Hematopoietic multipotent progenitor cell treated with erythropoietin and hydrocortisone succinate and interleukin-3 and kit ligand, for 8 days (in vitro differentiated cells): ENCODE measurements at regions not wholly inside any gene's neighbourhood (a gene's known extent, or its start where the extent isn't known, plus 50 kb on each side); places are given as distances from the start of the nearest gene placed in this dataset.

Source experiments
- DNase-seq: peaks from one replicate; pipeline ENCODE4 v3.0.0-alpha.2; 2015

- no peak for DNase-seq
Measured at GRCh38 chr20:40809361-40809760, 120.3 kb upstream of the MAFB start.

DNA sequence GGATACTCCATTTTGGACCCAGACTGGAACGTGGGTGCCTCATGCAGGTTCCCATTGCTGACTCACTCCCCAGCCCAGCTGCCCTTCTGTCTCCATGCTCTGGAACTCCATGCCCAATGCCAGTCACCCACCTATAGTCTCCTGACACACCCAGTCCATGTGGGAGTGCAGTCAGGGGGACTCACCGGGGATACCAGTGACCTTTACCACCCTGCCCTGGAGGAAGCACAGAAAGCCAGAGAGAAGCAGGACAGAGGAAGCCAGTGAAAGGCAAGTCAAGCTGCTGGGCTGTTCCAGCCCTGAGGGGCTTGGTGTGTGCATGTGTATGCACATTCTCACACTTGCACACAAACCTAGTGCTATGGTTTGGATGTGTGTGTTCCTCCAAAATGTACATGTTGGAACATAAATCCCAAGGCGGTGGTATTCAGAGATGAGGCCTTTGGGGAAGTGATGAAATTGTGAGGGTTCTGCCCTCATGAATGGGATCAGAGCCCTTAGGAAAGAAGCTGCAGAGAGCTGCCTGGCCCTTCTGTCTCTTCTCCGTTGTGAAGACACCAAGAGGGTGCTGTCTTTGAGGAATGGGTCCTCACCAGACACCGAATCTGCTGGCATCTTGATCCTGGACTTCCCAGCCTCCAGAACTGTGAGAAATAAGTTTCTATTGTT is 121.4 kb upstream of the MAFB start:
- DNase-seq: no peak

DNA sequence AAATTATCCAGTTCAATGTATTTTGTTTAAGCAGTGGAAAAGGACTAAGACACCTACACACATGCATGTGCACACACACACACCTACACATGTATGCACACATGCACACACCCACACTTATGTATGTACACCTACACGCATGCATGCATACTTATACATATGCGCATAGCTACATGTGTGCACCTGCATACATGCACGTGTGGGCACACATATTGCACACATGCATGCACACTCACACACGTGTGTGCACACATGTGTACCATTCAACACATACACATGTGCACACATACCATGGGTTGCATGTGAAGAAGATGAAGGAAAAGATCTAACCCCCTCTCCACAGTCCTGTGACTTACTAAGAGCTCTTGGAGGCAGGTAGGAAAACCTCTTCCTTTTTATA is 122.0 kb upstream of the MAFB start:
- DNase-seq: no peak

GRCh38 chr20:40811660-40812414 is 122.8 kb upstream of the MAFB start:
- DNase-seq: no peak

DNA sequence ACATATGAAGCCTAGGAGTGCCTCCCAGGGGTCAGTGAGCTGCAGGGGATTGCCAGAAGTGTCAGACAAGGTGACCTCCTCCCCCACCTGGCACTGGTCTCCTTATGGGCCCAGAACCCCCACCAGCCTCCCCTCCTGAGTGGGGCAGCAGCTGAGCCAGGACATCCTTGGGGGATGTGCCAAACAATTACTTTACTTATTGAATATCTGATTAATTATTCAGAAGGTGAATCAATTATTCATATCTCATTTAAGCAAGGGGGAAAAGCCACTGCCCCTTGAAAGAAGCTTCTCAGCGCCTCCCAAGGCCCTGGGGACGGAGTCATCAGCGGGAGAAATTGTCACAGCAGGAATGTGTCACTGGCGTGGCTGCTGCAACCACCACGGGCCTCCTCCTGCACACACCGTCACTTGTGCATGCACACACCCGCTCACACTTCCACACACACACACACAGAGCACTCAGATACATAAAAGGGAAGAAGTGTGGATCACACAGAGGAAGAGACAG is 123.4 kb upstream of the MAFB start:
- DNase-seq: no peak

DNA sequence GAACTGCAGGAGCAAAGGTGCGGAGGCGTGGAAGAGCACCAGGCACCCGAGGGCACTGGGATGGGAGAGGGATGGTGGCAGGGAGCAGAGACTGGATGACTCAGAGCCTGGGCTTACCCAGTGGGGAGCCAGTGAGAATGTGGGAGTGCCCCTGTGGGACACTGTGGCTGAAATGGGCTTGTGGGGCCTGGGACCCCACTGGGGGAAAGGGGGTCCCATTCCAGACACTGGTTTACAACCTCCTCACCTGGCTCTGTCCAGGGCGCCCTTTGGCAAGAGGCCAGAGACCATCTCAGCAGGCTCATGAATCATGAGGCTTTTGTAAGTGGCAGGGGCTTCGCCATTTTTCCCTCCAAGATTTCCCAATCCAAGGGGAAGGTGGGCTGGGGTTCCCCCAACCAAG is 124.0 kb upstream of the MAFB start:
- DNase-seq: no peak

DNA sequence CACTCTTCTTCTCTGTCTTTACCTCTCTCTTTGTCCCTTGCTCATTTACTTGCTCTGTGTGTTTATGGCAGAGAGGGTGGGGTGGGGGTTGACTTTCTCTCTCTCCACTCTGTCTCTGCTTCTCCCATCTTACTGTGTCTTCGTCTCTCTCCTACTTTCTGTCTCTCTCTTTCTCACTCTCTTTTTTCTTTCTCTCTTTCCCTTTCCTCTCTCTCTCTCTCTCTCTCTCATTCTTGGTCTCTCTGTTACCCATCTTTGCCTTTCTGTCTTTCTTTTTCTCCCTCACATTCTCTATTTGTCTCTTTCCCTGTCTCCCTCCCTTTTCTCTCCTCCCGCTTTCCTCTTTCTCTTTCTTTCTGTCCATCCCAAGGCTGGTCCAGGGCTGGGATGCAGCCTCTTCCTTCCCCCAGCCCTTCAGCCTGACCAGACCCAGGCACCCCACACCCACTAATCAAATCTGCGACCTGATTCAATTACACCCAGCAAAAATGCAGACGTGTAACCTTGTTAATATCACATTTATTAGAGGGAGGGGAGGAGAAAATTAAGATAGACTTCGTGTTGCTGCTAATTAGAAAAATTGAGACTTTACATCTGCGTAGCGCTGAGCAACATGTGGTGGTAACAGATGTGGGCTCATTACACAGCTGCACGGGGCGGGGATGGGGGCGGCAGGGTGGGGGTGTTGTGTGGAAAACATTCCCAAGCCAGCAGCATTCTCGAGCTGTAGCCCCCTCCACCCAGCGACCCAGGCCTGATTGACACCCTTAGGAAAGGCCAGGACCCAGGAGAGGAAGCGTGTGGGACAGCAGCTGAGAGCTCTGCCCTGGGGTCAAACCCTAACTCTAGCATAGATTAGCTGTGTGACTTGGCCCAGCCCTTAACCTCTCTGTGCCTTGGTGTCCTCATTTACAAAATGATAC is 124.9 kb upstream of the MAFB start:
- no peak for DNase-seq

DNA sequence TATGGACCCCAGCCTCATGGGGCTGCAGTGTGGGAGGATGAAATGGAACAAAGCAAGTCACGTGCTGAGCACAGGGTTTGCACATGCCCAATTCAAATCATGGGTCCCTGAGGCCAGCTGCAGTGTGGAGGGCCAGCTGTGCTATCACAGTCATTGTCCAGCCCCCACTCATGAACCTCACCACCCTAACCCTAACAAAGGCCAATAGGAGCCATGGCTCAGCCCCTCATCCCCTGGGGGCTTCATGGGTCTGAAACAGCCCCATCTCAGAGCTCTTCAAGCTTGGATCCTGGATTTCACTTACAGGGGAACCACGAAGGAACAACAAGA is 125.6 kb upstream of the MAFB start:
- DNase-seq: no peak

DNA sequence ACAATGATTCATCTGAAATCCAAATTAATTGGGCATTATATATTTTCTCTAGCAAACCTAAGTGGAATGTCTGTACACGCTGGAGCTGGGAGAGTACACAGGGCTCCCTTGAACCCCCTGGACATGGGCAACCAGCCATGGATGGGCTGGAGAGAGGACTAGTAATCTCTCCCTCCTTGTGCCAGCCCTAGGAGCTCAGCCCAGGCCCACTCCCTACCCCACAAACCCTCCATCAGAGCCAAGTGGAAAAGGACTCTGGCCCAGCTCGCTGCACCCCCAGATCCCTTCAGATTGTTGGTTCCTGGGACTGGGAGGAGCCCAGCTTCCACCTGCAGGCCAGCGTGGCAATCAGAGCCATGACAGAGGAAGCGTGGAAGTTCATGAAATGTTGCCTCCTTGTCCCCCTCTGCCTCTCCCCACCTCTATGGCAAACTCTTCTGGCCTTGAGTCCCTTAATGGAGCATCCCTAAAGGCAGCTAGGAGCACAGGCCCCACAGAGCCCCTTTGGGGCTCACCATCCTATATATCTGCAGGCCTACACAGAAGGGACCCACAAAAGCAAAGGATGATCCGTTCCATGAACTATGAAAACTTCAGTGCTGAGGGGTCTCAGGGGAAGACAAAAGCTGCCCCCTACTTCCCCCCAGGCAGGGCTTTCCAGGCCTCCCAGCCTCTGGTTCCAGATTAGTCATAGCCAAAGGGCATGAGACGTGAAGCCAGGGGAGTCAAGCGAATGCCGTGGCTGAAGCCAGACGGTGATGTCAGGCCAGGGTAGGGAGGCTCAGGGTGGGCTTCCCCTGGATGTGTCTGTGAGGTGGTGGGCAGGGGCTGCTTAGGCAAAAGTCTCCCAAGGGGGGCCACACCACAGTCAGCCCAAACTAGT is 126.4 kb upstream of the MAFB start:
- no peak for DNase-seq

DNA sequence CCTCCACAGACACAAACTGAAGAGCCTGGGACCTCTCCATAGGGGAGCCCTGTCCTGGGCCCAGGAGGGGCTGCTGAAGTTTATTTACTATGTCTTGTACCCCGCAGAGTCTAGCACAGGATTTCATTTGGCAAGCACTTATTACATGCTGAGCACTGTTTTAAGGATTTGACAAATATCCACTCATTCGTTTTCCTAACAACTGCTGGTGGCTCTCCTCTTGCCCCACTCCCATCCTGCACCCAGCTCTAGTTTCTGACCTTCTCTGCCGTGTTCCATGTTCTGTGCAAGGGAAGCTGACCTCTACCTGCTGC is 127.0 kb upstream of the MAFB start:
- DNase-seq: no peak

DNA sequence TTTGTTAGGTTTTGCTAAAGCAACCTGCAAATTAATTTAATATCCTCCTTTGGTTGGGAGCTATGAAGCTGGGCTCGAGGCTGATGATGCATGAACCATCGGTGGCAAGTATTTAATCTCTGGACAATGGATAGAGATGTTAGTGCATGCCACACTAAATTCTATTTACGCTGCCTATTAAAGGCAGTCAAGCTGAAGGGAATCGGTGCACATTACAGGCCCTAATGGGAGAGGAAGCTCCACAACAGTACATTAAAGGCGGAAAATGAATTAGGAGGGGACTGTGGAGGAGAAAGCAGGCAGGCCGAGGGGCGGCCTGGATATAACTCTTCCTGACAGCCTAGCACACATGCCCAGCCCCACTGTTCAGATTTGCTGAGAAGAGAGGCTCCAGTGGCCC is 132.4 kb upstream of the MAFB start:
- no peak for DNase-seq

DNA sequence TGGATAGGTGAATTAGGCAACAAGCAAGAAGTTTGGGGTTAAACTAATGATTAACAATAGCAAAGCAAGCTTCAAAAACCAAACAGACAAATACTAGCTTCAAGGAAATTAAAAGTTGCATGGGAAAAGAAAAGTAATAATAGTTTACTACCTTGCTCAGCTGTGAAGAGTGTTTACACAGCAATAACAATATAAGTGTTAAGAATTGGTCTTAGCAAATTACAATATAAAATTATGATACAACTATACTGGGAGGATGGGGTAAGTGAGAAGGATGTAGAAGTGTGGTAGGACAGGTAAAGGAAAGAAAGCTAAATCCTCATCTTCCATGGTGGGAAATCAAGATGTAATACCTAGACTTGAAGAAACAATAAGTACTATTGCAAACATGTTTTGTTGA is 137.7 kb upstream of the MAFB start:
- no peak for DNase-seq

DNA sequence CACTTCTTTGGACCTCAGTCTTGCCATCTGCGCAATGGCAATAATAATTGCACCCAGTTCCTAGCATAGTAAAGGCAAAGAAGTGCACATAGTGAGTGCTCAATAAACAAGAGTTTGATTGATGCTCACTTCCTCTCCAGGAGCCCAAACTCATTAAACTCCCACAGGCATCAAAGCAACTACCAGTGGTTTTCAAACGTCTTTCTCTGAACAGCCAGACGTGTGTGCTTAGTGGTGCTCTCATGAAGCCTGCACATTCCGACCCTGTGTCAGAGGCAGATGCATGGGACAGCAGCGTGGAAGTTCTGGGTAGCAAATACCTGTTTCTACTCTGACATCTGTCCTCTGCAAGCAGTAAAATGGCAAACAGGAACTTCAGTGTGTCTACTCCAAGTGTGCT is 146.3 kb upstream of the MAFB start:
- DNase-seq: no peak

GRCh38 chr20:40838509-40838908 is 149.5 kb upstream of the MAFB start:
- no peak for DNase-seq

GRCh38 chr20:40843251-40843650 is 154.2 kb upstream of the MAFB start:
- no peak for DNase-seq

GRCh38 chr20:40844332-40844731 is 155.3 kb upstream of the MAFB start:
- no peak for DNase-seq

DNA sequence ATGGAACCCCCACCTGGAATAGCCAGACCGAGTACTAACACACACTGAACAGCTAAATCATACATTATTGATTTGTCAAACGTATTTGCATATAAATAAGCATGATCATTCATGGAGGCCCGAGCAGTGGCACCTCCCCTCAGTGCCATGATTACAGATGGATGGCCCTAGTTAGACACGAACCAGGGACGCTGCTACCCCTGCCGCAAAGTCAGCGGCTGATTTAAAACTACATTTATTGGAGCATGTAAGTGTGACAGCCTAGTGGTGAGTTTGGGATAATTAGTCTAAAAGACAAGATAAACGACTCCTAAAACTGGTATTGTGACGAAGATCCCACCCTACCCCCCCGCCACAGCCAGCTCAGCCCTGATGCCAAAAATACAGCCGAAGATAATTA is 159.1 kb upstream of the MAFB start:
- DNase-seq: no peak

DNA sequence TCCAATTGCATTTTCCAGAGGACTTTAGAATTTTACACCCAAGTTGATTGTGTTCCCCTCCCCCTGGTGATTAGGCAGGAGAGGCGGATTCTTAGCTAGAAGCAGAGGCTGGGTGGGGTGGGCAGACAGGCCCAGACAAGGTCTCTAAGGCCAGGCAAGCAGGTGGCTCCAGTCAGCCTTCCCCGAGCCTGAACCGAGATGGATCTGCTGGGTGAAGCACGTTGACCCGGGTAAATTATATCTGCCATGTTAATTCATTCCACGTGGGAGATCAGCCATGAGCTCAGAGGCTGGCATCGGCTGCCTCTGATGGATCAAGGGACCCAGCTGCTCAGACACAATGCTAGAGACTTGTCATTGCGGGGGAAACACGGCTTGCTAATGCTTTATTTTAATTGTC is 159.5 kb upstream of the MAFB start:
- DNase-seq: no peak

GRCh38 chr20:40849456-40849855 is 160.4 kb upstream of the MAFB start:
- DNase-seq: no peak

GRCh38 chr20:40851051-40851450 is 162.0 kb upstream of the MAFB start:
- DNase-seq: no peak

DNA sequence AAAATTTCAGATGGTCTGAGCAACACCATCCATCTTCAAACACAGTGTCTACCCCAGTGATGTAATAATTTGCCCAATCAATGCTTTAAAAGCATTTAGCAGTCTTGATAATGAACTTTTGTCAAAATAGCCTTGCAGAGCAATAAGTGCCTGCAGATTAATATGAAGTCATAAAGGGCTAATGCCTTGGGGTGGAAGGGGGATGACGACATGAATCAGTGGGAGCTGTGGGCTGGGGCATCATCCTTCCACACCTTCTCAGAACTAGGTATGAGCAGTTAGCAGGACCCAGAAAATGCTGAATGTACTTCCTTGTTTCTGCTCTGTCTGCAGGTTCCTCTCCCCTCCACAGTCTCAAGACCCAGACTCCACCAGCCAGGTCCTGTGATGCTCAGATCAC is 166.2 kb upstream of the MAFB start:
- no peak for DNase-seq

DNA sequence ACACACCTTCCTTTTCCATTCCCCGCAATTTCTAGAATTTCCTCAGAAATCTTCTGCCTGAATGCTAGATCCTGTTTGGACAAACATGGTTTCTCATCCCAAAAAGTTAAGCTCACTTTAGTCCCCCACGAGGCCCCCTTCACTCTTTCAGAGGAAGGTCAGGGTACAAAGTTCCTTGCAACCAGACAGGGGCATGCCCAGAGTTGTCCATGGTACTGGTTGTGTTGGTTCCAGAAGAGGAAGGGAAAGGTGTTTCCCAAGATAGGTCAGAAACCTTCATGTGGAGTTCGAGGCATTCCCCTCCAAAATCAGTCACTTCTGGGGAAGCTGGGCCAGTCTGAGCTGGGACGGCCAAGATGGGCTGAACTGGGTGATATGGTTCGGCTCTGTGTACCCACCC is 167.6 kb upstream of the MAFB start:
- no peak for DNase-seq

DNA sequence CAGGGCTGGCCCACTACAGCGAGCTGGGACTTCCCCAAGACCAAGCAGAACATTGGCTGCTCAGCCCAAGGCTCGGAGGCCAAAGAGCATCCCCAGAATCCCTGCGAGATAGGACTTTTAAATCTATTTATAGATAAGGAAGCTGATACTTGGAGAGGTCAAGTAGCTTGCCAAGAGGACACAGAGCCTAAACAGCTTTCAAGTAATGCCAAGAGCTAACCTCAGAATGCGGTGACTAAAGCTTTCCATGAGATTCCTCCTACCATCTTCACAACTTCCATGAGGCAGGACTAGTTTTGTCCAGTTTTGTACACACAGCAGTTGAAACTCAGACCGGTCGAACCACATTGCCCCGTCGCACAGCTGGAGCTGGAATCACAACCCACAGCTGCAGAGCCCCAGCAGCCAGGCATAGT is 168.1 kb upstream of the TOP1 start:
- DNase-seq: no peak
